Astrocyte of the hippocampus (primary cell): ENCODE measurements at regions not wholly inside any gene's neighbourhood (a gene's known extent, or its start where the extent isn't known, plus 50 kb on each side); places are given as distances from the start of the nearest gene placed in this dataset.

Source experiments
- DNase-seq: peaks from one replicate; pipeline ENCODE4 v3.0.0; 2011; ENCODE audit warnings: low read depth, low spot score

- no peak for DNase-seq
Observed at GRCh38 chr2:138176862-138177439, 212.7 kb downstream of the HNMT start.

GRCh38 chr2:138177693-138178092 lies 213.4 kb downstream of the HNMT start:
- no peak for DNase-seq

- peak; percentile 7 for DNase-seq
Observed at GRCh38 chr2:138180692-138181386, 216.6 kb downstream of the HNMT start.

- DNase-seq, result no peak
Observed at GRCh38 chr2:138182250-138182936, 218.1 kb downstream of the HNMT start.

- no peak for DNase-seq
Observed at GRCh38 chr2:138182937-138183312, 218.7 kb downstream of the HNMT start.

GRCh38 chr2:138183705-138184104 lies 219.4 kb downstream of the HNMT start:
- DNase-seq, result no peak

GRCh38 chr2:138184428-138184827 lies 220.2 kb downstream of the HNMT start:
- DNase-seq, result no peak

GRCh38 chr2:138185827-138186226 lies 221.6 kb downstream of the HNMT start:
- no peak for DNase-seq

- no peak for DNase-seq
Observed at GRCh38 chr2:138187221-138187620, 222.9 kb downstream of the HNMT start.

- DNase-seq, result no peak
Observed at GRCh38 chr2:138190999-138191398, 226.7 kb downstream of the HNMT start.

GRCh38 chr2:138193416-138194213 lies 229.3 kb downstream of the HNMT start:
- DNase-seq, result no peak

GRCh38 chr2:138201286-138201685 lies 237.0 kb downstream of the HNMT start:
- peak; percentile 64 for DNase-seq

GRCh38 chr2:138202762-138203161 lies 238.5 kb downstream of the HNMT start:
- DNase-seq, result no peak

- no peak for DNase-seq
Observed at GRCh38 chr2:138205281-138205680, 241.0 kb downstream of the HNMT start.

- no peak for DNase-seq
Observed at GRCh38 chr2:138207074-138207930, 243.0 kb downstream of the HNMT start.

GRCh38 chr2:138209009-138209408 lies 244.7 kb downstream of the HNMT start:
- DNase-seq, result peak; percentile 40

GRCh38 chr2:138210487-138210886 lies 246.2 kb downstream of the HNMT start:
- no peak for DNase-seq

- DNase-seq, result peak; percentile 63
Observed at GRCh38 chr2:138212434-138212833, 248.2 kb downstream of the HNMT start.

GRCh38 chr2:138213084-138213483 lies 248.8 kb downstream of the HNMT start:
- DNase-seq, result no peak

- DNase-seq, result no peak
Observed at GRCh38 chr2:138213624-138214023, 249.4 kb downstream of the HNMT start.

- no peak for DNase-seq
Observed at GRCh38 chr2:138215958-138216357, 251.7 kb downstream of the HNMT start.
